SK-N-SH (cell line): ENCODE measurements at regions not wholly inside any gene's neighbourhood (a gene's known extent, or its start where the extent isn't known, plus 50 kb on each side); places are given as distances from the start of the nearest gene placed in this dataset.

Experiments
- CTCF ChIA-PET: fragments of 300-600, 350-600 bp; formaldehyde crosslinking; extraction: SDS; loops from one replicate; lab custom pipeline; 2021; lab: Yijun Ruan, JAX
- POLR2A ChIA-PET: fragments of 350-600 bp; sonication (Branson Sonifier 250); formaldehyde crosslinking; extraction: SDS; loops from one replicate; lab custom pipeline; 2020; ENCODE audit warnings: antibody characterized with exemption, inconsistent platforms; lab: Yijun Ruan, JAX
- DNase-seq: peaks from one replicate; pipeline ENCODE4 v3.0.0; 2012
- H2AFZ ChIP-seq: fragments of 200-600 bp; sonication (generic); 2 replicates; pipeline ENCODE4 v1.8.1; 2016; ENCODE audit warnings: antibody characterized with exemption, mild to moderate bottlenecking, low read depth
- H3F3A ChIP-seq: fragments of 200-600 bp; sonication (generic); replicated peaks from 2 replicates; pipeline ENCODE3; 2016; ENCODE audit warnings: antibody characterized with exemption, mild to moderate bottlenecking; ENCODE audit not compliant: insufficient read depth
- H3K27ac ChIP-seq, 2 experiments: fragments of 200-500 bp in 1 of 2; fragments of 200-600 bp in 1 of 2; sonication (Bioruptor generic) in 1 of 2; sonication (generic), shearing (Covaris generic) in 1 of 2; 2 replicates each; pipeline versions ENCODE4 v1.5.1 to v1.6.1; 2014 to 2016; ENCODE audit warnings: low read depth in 2 of 2, inconsistent platforms in 1 of 2, low read length in 1 of 2, mild to moderate bottlenecking in 1 of 2, mixed read lengths in 1 of 2
- H3K27me3 ChIP-seq: fragments of 200-600 bp; sonication (generic), shearing (Covaris generic); 2 replicates; pipeline ENCODE4 v1.6.1; 2016; ENCODE audit warnings: mixed run types; ENCODE audit not compliant: insufficient read depth
- H3K36me3 ChIP-seq, 2 experiments: fragments of 200-500 bp in 1 of 2; fragments of 200-600 bp in 1 of 2; sonication (Bioruptor generic) in 1 of 2; sonication (generic) in 1 of 2; replicated peaks in 1 of 2; 2 replicates each; pipeline versions ENCODE3 to v1.5.1; 2014 to 2016; ENCODE audit warnings: low read length in 1 of 2, mild to moderate bottlenecking in 1 of 2; ENCODE audit not compliant: insufficient read depth in 2 of 2, control insufficient read depth in 1 of 2
- H3K4me1 ChIP-seq, 2 experiments: fragments of 200-500 bp in 1 of 2; fragments of 200-600 bp in 1 of 2; sonication (Bioruptor generic) in 1 of 2; sonication (generic), shearing (Covaris generic) in 1 of 2; 2 replicates each; pipeline versions ENCODE4 v1.5.1 to v1.6.1; 2014 to 2016; ENCODE audit warnings: low read depth in 1 of 2, low read length in 1 of 2, mixed run types in 1 of 2; ENCODE audit not compliant: insufficient read depth in 2 of 2, control insufficient read depth in 1 of 2
- H3K4me2 ChIP-seq: fragments of 200-600 bp; sonication (generic), shearing (Covaris generic); 2 replicates; pipeline ENCODE4 v1.6.1; 2017; ENCODE audit warnings: mixed run types
- H3K4me3 ChIP-seq, 2 experiments: fragments of 200-500 bp in 1 of 2; fragments of 200-600 bp in 1 of 2; sonication (Bioruptor generic) in 1 of 2; sonication (generic), shearing (Covaris generic) in 1 of 2; 2 replicates each; pipeline versions ENCODE4 v1.5.1 to v1.8.1; 2014 to 2016; ENCODE audit warnings: low read depth in 2 of 2, inconsistent platforms in 1 of 2, low read length in 1 of 2, mild to moderate bottlenecking in 1 of 2, mixed read lengths in 1 of 2, moderate library complexity in 1 of 2
- H3K79me2 ChIP-seq: fragments of 200-600 bp; sonication (generic); 2 replicates; pipeline ENCODE4 v1.8.1; 2017; ENCODE audit warnings: mild to moderate bottlenecking; ENCODE audit not compliant: insufficient read depth
- H3K9ac ChIP-seq: fragments of 200-600 bp; sonication (generic); 2 replicates; pipeline ENCODE4 v1.6.1; 2017; ENCODE audit warnings: mixed run types
- H3K9me2 ChIP-seq: fragments of 200-600 bp; sonication (generic); 2 replicates; pipeline ENCODE4 v1.6.1; 2017; ENCODE audit warnings: mixed run types
- H3K9me3 ChIP-seq: fragments of 200-600 bp; sonication (generic); 2 replicates; pipeline ENCODE4 v1.6.1; 2017; ENCODE audit warnings: mixed run types, mild to moderate bottlenecking, moderate library complexity
- H4K20me1 ChIP-seq: fragments of 200-600 bp; sonication (generic); 2 replicates; pipeline ENCODE4 v1.6.1; 2017; ENCODE audit warnings: mild to moderate bottlenecking, mixed run types; ENCODE audit not compliant: insufficient read depth
- CHD2 ChIP-seq: fragments of 150-350 bp; IDR thresholded peaks from 2 replicates; pipeline ENCODE4 v1.6.1; 2018; ENCODE audit warnings: low read length; ENCODE audit not compliant: partially characterized antibody
- CTCF ChIP-seq: fragments of 200-600 bp; sonication (generic); IDR thresholded peaks from 2 replicates; pipeline ENCODE4 v1.6.1; 2017; ENCODE audit warnings: antibody characterized with exemption, mild to moderate bottlenecking, moderate library complexity
- EP300 ChIP-seq, 2 experiments: IDR thresholded peaks; 2 replicates each; pipeline versions ENCODE4 v1.4.0 to v1.6.1; 2012; ENCODE audit warnings: borderline replicate concordance in 1 of 2, low read depth in 1 of 2, low read length in 1 of 2
- GABPA ChIP-seq: IDR thresholded peaks from 2 replicates; pipeline ENCODE4 v1.4.0; 2012; ENCODE audit warnings: low read depth, mild to moderate bottlenecking
- IRF3 ChIP-seq: fragments of 150-350 bp; IDR thresholded peaks from 2 replicates; pipeline ENCODE4 v1.6.1; 2016; ENCODE audit warnings: mild to moderate bottlenecking, low read depth, low read length
- PBX3 ChIP-seq: IDR thresholded peaks from 2 replicates; pipeline ENCODE4; 2012
- RAD21 ChIP-seq: IDR thresholded peaks from 2 replicates; pipeline ENCODE4 v1.6.1; 2012; ENCODE audit warnings: mild to moderate bottlenecking, low read length
- SIN3A ChIP-seq: IDR thresholded peaks from 2 replicates; pipeline ENCODE4 v1.6.1; 2012; ENCODE audit warnings: low read depth, mild to moderate bottlenecking, low read length, moderate library complexity, borderline replicate concordance
- SMC3 ChIP-seq: IDR thresholded peaks from 2 replicates; pipeline ENCODE4 v1.6.1; 2012; ENCODE audit warnings: low read depth, low read length, improper control_type of control experiment
- TCF12 ChIP-seq: IDR thresholded peaks from 2 replicates; pipeline ENCODE4 v1.4.0; 2012
- TEAD4 ChIP-seq: IDR thresholded peaks from 2 replicates; pipeline ENCODE4 v1.4.0; 2012; ENCODE audit warnings: mild to moderate bottlenecking, borderline replicate concordance; ENCODE audit not compliant: insufficient read depth
- USF1 ChIP-seq: IDR thresholded peaks from 2 replicates; pipeline ENCODE4 v1.4.0; 2012; ENCODE audit warnings: low read depth, borderline replicate concordance
- ZBTB33 ChIP-seq: IDR thresholded peaks from 2 replicates; pipeline ENCODE4 v1.4.0; 2012; ENCODE audit warnings: low read depth, borderline replicate concordance
- WGBS: methylation state at CpG from one replicate; pipeline ENCODE4 v1.1.6; 2017; ENCODE audit warnings: low lambda C conversion rate; 5-methylcytosine and 5-hydroxymethylcytosine counted together

GRCh38 chr6:139479433-139480222 lies 105.2 kb upstream of the CITED2 start:
- no peaks in the 10 kb centered on the region for H3K79me2 ChIP-seq
- H3F3A ChIP-seq: no peaks in the 10 kb centered on the region
- ChIA-PET POLR2A (no interaction called here), CTCF (no interaction called here)
- H3K4me3 ChIP-seq: no peak overlapping the region
- no peak overlapping the region for H3K4me2 ChIP-seq
- TF ChIP-seq SMC3 (no peak), USF1 (no peak), IRF3 (no peak), ZBTB33 (no peak), RAD21 (no peak), EP300 (IDR thresholded peaks at IDR 0.05; ENCODE audit: borderline replicate concordance in 1 of 2, low read depth in 1 of 2, low read length in 1 of 2) (no peak), TCF12 (no peak), CTCF (no peak), SIN3A (no peak), GABPA (no peak), TEAD4 (no peak), CHD2 (no peak), PBX3 (no peak)
- no peak overlapping the region for H3K9ac ChIP-seq
- H3K27me3 ChIP-seq: no peaks in the 10 kb centered on the region
- WGBS: 51% methylated on average over 8 of the region's 8 CpGs
- no peaks in the 10 kb centered on the region for H3K9me3 ChIP-seq
- H3K9me2 ChIP-seq: no peaks in the 10 kb centered on the region
- H3K27ac ChIP-seq: no peak overlapping the region
- H2AFZ ChIP-seq: no peak overlapping the region
- H4K20me1 ChIP-seq: no peaks in the 10 kb centered on the region
- peaks cover 1 to 3% of the 10 kb centered on the region in 2 experiments; a peak in 3 of 4 replicates for H3K4me1 ChIP-seq
- no peaks in the 10 kb centered on the region for H3K36me3 ChIP-seq
- no peak for DNase-seq
